DND-41 (cell line): ENCODE measurements at regions not wholly inside any gene's neighbourhood (a gene's known extent, or its start where the extent isn't known, plus 50 kb on each side); places are given as distances from the start of the nearest gene placed in this dataset.
"Not testable (repeated sequence)": the region's sequence is repeated elsewhere in the genome, so short reads cannot be mapped to it uniquely, and the experiment has no call there.

Experiments used
- ATAC-seq: fragments of 200-7000 bp; cut with Tn5 transposase; 3 replicates; pipeline ENCODE4 v1.9.1; 2021; ENCODE audit warnings: low read depth; ENCODE audit not compliant: insufficient read depth
- DNase-seq: peaks from one replicate; pipeline ENCODE4 v3.0.0-alpha.2; 2020
- H2AFZ ChIP-seq: 2 replicates; pipeline ENCODE4 v1.6.0; 2012; ENCODE audit warnings: low read depth, low read length
- H3K27ac ChIP-seq: 2 replicates; pipeline ENCODE4 v1.5.1; 2012; ENCODE audit warnings: low read length, inconsistent platforms
- H3K27me3 ChIP-seq: fragments of 200-600 bp; sonication (generic); 2 replicates; pipeline ENCODE4 v1.6.0; 2012; ENCODE audit warnings: low read length, mild to moderate bottlenecking, inconsistent platforms; ENCODE audit not compliant: insufficient read depth, poor library complexity
- H3K36me3 ChIP-seq: 2 replicates; pipeline ENCODE4 v1.5.1; 2012; ENCODE audit warnings: low read length, inconsistent platforms; ENCODE audit not compliant: insufficient read depth
- H3K4me1 ChIP-seq: 2 replicates; pipeline ENCODE4 v1.5.1; 2012; ENCODE audit warnings: mild to moderate bottlenecking, low read length; ENCODE audit not compliant: insufficient read depth
- H3K4me2 ChIP-seq: 2 replicates; pipeline ENCODE4 v1.6.0; 2012; ENCODE audit warnings: mild to moderate bottlenecking, moderate library complexity, low read length, inconsistent platforms; ENCODE audit not compliant: insufficient read depth
- H3K4me3 ChIP-seq, 2 experiments: fragments of 200-600 bp in 1 of 2; shearing (Covaris generic) in 1 of 2; 2 replicates each; pipeline ENCODE4 v1.5.1; 2012 to 2016; ENCODE audit warnings: inconsistent platforms in 2 of 2, low read length in 2 of 2, mild to moderate bottlenecking in 2 of 2, low read depth in 1 of 2, moderate library complexity in 1 of 2
- H3K79me2 ChIP-seq: 2 replicates; pipeline ENCODE4 v1.6.0; 2012; ENCODE audit warnings: low read length, inconsistent platforms; ENCODE audit not compliant: insufficient read depth
- H3K9ac ChIP-seq: 2 replicates; pipeline ENCODE4 v1.6.0; 2012; ENCODE audit warnings: low read depth, mild to moderate bottlenecking, inconsistent platforms, low read length, moderate library complexity
- H3K9me3 ChIP-seq: 2 replicates; pipeline ENCODE4 v1.5.1; 2012; ENCODE audit warnings: low read length, moderate library complexity, mild to moderate bottlenecking, inconsistent platforms; ENCODE audit not compliant: insufficient read depth, severe bottlenecking
- H4K20me1 ChIP-seq: 2 replicates; pipeline ENCODE4 v1.6.0; 2012; ENCODE audit warnings: low read length; ENCODE audit not compliant: insufficient read depth
- EZH2 ChIP-seq: IDR thresholded peaks from 3 replicates; pipeline ENCODE4 v1.6.1; 2012; ENCODE audit warnings: borderline replicate concordance, low read depth, mild to moderate bottlenecking, moderate library complexity, low read length, inconsistent platforms; ENCODE audit not compliant: severe bottlenecking
- TF ChIP-seq, protein P1 (sequence below): IDR thresholded peaks from 2 replicates; pipeline ENCODE4 v1.5.1; 2012; ENCODE audit warnings: borderline replicate concordance, low read length, moderate library complexity, mild to moderate bottlenecking; ENCODE audit not compliant: poor library complexity, severe bottlenecking; ENCODE audit errors: extremely low read depth

DNA sequence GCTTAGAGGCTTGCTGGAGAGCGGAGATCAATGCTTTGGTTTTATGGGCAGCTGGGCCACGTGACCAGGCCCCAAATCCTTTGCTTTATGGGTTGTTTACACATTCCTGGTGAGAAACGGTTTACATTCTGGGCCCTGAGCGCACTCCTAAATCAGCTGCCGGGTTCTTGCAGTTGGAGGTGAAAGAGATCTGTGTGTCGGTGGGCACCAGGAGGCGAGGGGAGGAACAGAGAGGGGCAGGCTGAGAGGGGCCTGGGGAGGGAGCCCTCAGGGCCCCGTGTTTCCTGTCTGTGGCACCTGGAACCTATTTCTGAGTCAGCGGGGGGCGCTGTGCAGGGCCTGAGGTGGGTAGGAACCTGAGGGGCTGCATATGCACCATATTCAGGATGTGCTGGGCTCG is 63.5 kb upstream of the HAND1 start:
- no peak overlapping the region for H2AFZ ChIP-seq
- no peak overlapping the region for H3K4me2 ChIP-seq
- H3K9ac ChIP-seq, result no peak overlapping the region
- H3K27ac ChIP-seq, result no peak overlapping the region
- H4K20me1 ChIP-seq, result no peaks in the 10 kb centered on the region
- H3K36me3 ChIP-seq, result no peaks in the 10 kb centered on the region
- ATAC-seq (no peak), DNase-seq (no peak)
- peaks cover 12% of the 10 kb centered on the region for H3K27me3 ChIP-seq
- no peaks in the 10 kb centered on the region for H3K79me2 ChIP-seq
- no peaks in the 10 kb centered on the region for H3K9me3 ChIP-seq
- no peak overlapping the region for H3K4me3 ChIP-seq
- no peak for TF ChIP-seq EZH2
- TF ChIP-seq, protein P1, sequence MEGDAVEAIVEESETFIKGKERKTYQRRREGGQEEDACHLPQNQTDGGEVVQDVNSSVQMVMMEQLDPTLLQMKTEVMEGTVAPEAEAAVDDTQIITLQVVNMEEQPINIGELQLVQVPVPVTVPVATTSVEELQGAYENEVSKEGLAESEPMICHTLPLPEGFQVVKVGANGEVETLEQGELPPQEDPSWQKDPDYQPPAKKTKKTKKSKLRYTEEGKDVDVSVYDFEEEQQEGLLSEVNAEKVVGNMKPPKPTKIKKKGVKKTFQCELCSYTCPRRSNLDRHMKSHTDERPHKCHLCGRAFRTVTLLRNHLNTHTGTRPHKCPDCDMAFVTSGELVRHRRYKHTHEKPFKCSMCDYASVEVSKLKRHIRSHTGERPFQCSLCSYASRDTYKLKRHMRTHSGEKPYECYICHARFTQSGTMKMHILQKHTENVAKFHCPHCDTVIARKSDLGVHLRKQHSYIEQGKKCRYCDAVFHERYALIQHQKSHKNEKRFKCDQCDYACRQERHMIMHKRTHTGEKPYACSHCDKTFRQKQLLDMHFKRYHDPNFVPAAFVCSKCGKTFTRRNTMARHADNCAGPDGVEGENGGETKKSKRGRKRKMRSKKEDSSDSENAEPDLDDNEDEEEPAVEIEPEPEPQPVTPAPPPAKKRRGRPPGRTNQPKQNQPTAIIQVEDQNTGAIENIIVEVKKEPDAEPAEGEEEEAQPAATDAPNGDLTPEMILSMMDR, result no peak
- H3K4me1 ChIP-seq, result no peaks in the 10 kb centered on the region

DNA sequence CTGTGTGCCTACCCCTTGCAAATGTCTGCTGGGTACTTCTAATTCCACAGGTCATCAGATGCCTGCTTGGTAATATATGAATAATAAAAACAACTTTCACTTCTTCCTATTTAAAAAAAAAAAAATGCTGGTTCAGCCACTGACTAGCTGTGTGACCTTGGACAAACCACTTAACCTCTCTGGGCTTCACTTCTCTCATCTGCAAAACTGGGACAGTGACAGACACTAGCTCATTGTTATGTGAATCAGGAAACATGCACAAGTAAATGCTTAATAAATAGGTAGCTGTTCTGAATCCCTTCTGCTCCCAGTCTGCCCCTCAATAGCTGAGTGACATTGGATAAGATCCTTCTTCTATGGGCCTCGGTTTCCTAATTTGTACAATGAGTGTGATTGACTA is 62.6 kb upstream of the HAND1 start:
- no peak for DNase-seq
- Histone ChIP-seq H3K36me3 (no peaks in the 10 kb centered on the region), H3K4me3 (no peak overlapping the region), H2AFZ (no peak overlapping the region), H3K9ac (no peak overlapping the region), H3K9me3 (no peaks in the 10 kb centered on the region), H3K4me2 (no peak overlapping the region), H3K4me1 (no peaks in the 10 kb centered on the region), H3K27ac (no peak overlapping the region), H4K20me1 (no peaks in the 10 kb centered on the region), H3K27me3 (peaks cover 12% of the 10 kb centered on the region), H3K79me2 (no peaks in the 10 kb centered on the region)
- TF ChIP-seq EZH2, result no peak
- TF ChIP-seq, protein P1, result no peak
- no peak for ATAC-seq

DNA sequence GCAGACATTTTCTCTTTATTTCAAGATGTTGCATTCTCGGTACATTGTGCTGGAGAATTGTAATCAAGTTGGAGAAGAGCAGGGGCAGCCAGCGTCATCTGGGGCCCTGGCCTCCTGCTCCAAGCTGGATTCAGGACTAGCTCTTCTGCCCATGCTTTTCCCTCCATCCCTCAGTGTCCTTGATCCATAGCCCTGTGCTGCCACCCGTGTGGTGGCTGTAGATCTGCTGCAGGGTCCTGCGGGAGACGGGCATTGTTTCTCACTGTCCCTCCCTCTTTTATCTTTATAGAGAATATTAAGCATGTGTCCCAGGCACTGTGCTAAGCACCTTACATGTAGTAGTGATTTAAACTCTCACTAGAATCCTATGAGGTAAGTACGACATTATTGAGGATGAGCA is 60.5 kb upstream of the HAND1 start:
- no peak overlapping the region for H3K9ac ChIP-seq
- H4K20me1 ChIP-seq, result no peaks in the 10 kb centered on the region
- H3K9me3 ChIP-seq, result no peaks in the 10 kb centered on the region
- H3K4me1 ChIP-seq, result no peaks in the 10 kb centered on the region
- H3K4me2 ChIP-seq, result no peak overlapping the region
- no peaks in the 10 kb centered on the region for H3K79me2 ChIP-seq
- H3K27me3 ChIP-seq, result peaks cover 12% of the 10 kb centered on the region
- TF ChIP-seq, protein P1, result no peak
- no peak for TF ChIP-seq EZH2
- ATAC-seq (no peak), DNase-seq (no peak)
- no peak overlapping the region for H3K4me3 ChIP-seq
- no peak overlapping the region for H2AFZ ChIP-seq
- no peak overlapping the region for H3K27ac ChIP-seq
- no peaks in the 10 kb centered on the region for H3K36me3 ChIP-seq

DNA sequence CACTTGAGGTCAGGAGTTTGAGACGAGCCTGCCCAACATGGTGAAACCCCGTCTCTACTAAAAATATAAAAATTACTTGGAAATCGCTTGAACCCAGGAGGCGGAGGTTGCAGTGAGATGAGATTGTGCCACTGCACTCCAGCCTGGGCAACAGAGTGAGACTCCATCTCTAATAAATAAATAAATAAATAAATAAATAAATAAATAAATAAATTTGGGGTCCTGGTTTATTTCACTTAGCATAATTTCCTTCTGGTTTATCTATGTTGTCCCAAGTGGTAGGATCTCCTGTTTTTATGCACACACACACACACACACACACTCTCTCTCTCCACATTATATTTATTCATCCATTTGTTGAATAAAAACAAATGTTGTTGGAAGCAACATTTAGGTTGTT is 58.4 kb upstream of the HAND1 start:
- not testable (repeated sequence) for DNase-seq, H3K4me3 ChIP-seq, H3K36me3 ChIP-seq

More for the DNA sequence above, 58.4 kb upstream of the HAND1 start:
- not testable (repeated sequence) for H3K9me3 ChIP-seq, H4K20me1 ChIP-seq, H3K79me2 ChIP-seq, H3K4me2 ChIP-seq, ATAC-seq, H3K4me1 ChIP-seq, H3K27ac ChIP-seq, H3K27me3 ChIP-seq, H2AFZ ChIP-seq, H3K9ac ChIP-seq
